Hepatocyte (in vitro differentiated cells): ENCODE measurements at regions not wholly inside any gene's neighbourhood (a gene's known extent, or its start where the extent isn't known, plus 50 kb on each side); places are given as distances from the start of the nearest gene placed in this dataset.

Experiments used
- EZH2 ChIP-seq: fragments of 200-600 bp; sonication (generic); IDR thresholded peaks from 2 replicates; pipeline ENCODE4 v1.6.1; 2016; ENCODE audit warnings: antibody characterized with exemption, mild to moderate bottlenecking, borderline replicate concordance
- TF ChIP-seq, protein P1 (sequence below): fragments of 200-600 bp; sonication (generic); IDR thresholded peaks from 2 replicates; pipeline ENCODE4 v1.5.1; 2016; ENCODE audit warnings: antibody characterized with exemption, mild to moderate bottlenecking; ENCODE audit not compliant: poor library complexity

DNA sequence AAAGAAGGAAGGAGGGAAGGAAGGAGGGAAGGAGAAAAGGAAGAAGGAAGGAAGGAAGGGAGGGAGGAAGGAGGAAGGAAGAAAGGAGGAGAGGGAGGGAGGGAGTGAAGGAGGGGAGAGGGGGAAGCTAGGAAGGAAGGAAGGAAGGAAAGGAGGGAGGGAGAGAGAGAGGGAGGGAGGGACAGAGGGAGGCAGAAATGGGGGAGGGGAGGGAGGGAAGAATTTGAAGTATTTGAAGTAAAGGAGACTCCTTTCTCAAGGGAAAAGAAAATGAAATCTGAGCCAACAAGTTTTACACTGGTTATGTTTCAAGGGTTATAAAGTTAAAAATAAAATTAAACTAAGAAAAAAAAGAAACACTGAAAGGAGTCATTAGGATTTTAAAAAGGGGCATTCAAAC lies 431.4 kb downstream of the BRINP3 start:
- no peak for TF ChIP-seq EZH2
- TF ChIP-seq, protein P1, sequence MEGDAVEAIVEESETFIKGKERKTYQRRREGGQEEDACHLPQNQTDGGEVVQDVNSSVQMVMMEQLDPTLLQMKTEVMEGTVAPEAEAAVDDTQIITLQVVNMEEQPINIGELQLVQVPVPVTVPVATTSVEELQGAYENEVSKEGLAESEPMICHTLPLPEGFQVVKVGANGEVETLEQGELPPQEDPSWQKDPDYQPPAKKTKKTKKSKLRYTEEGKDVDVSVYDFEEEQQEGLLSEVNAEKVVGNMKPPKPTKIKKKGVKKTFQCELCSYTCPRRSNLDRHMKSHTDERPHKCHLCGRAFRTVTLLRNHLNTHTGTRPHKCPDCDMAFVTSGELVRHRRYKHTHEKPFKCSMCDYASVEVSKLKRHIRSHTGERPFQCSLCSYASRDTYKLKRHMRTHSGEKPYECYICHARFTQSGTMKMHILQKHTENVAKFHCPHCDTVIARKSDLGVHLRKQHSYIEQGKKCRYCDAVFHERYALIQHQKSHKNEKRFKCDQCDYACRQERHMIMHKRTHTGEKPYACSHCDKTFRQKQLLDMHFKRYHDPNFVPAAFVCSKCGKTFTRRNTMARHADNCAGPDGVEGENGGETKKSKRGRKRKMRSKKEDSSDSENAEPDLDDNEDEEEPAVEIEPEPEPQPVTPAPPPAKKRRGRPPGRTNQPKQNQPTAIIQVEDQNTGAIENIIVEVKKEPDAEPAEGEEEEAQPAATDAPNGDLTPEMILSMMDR, result no peak
